GM21381 (cell line): ENCODE measurements at regions not wholly inside any gene's neighbourhood (a gene's known extent, or its start where the extent isn't known, plus 50 kb on each side); places are given as distances from the start of the nearest gene placed in this dataset.

Experiments used
- ATAC-seq: cut with Tn5 transposase; IDR thresholded peaks from one replicate; pipeline ENCODE4 v1.9.1; 2021; ENCODE audit warnings: mild to moderate bottlenecking, moderate library complexity; ENCODE audit not compliant: unreplicated experiment

GRCh38 chr2:167322795-167323194, 434.5 kb downstream of the XIRP2 start:
- no peak for ATAC-seq

- ATAC-seq: no peak
Measured at GRCh38 chr2:167318581-167318980, 430.3 kb downstream of the XIRP2 start.

- no peak for ATAC-seq
Measured at GRCh38 chr2:167310442-167310841, 422.2 kb downstream of the XIRP2 start.
